Endothelial cell of umbilical vein (primary cell): ENCODE measurements at regions not wholly inside any gene's neighbourhood (a gene's known extent, or its start where the extent isn't known, plus 50 kb on each side); places are given as distances from the start of the nearest gene placed in this dataset.

Source experiments
- BruUV-seq: library from RNA; stranded (reverse); fragments of 400-500 nt; replicated peaks from 2 replicates; lab custom pipeline; 2021; lab: Mats Ljungman, UMichigan
- CTCF ChIA-PET: fragments of 300-600, 350-600 bp; sonication (Branson Sonifier 250); formaldehyde crosslinking; loops from one replicate; lab custom pipeline; 2021; ENCODE audit warnings: antibody characterized with exemption, inconsistent platforms; lab: Charles Lee
- POLR2A ChIA-PET: fragments of 300-600, 350-600 bp; sonication (Branson Sonifier 250); formaldehyde crosslinking; loops from one replicate; lab custom pipeline; 2021; ENCODE audit warnings: antibody characterized with exemption, inconsistent platforms; lab: Charles Lee
- DNase-seq: peaks from one replicate; pipeline ENCODE4 v3.0.0-alpha.2; 2011; ENCODE audit warnings: low read depth, low spot score
- FAIRE-seq: peaks from 2 replicates; lab custom pipeline; 2011; peaks lifted over from hg19 to GRCh38; lab: Jason Lieb, UNC
- H2AFZ ChIP-seq: 2 replicates; pipeline ENCODE4 v1.6.0; 2012; ENCODE audit warnings: low read depth, low read length, control low read depth, inconsistent platforms
- H3K27ac ChIP-seq: 2 replicates; pipeline ENCODE4 v1.5.1; 2011; ENCODE audit warnings: low read depth, mild to moderate bottlenecking, control low read depth, low read length, moderate library complexity; ENCODE audit not compliant: insufficient read depth
- H3K27me3 ChIP-seq, 2 experiments: 2 replicates each; pipeline versions ENCODE4 v1.6.0 to v1.6.1; 2011; ENCODE audit warnings: low read length in 2 of 2, mixed read lengths in 1 of 2; ENCODE audit not compliant: control insufficient read depth in 2 of 2, insufficient read depth in 2 of 2
- H3K36me3 ChIP-seq, 2 experiments: 2 replicates in 1 of 2; 3 replicates in 1 of 2; pipeline ENCODE4 v1.5.1; 2011; ENCODE audit warnings: low read length in 2 of 2, mild to moderate bottlenecking in 1 of 2, moderate library complexity in 1 of 2; ENCODE audit not compliant: control insufficient read depth in 2 of 2, insufficient read depth in 2 of 2; ENCODE audit errors: extremely low read depth in 1 of 2
- H3K4me1 ChIP-seq: 3 replicates; pipeline ENCODE4 v1.5.1; 2011; ENCODE audit warnings: mild to moderate bottlenecking, low read length; ENCODE audit not compliant: control insufficient read depth, insufficient read depth; ENCODE audit errors: extremely low read depth
- H3K4me2 ChIP-seq: 2 replicates; pipeline ENCODE4 v1.6.1; 2011; ENCODE audit warnings: low read length, control low read depth, mixed read lengths; ENCODE audit not compliant: insufficient read depth
- H3K4me3 ChIP-seq, 3 experiments: fragments of 200-600 bp in 1 of 3; sonication (generic), shearing (Covaris generic) in 1 of 3; replicated peaks in 1 of 3; 2 replicates each; pipeline ENCODE4 v1.5.1; 2011 to 2016; ENCODE audit warnings: control low read depth in 3 of 3, low read length in 3 of 3, mild to moderate bottlenecking in 2 of 3, inconsistent platforms in 1 of 3, low read depth in 1 of 3, moderate library complexity in 1 of 3; ENCODE audit not compliant: insufficient read depth in 1 of 3
- H3K79me2 ChIP-seq: 2 replicates; pipeline ENCODE4 v1.6.0; 2012; ENCODE audit warnings: low read length, inconsistent platforms; ENCODE audit not compliant: control insufficient read depth, insufficient read depth
- H3K9ac ChIP-seq: replicated peaks from 2 replicates; pipeline ENCODE3; 2011; ENCODE audit warnings: low read length, control low read depth; ENCODE audit not compliant: insufficient read depth; ENCODE audit errors: extremely low read depth
- H3K9me1 ChIP-seq: replicated peaks from 3 replicates; pipeline ENCODE4 v1.6.0; 2011; ENCODE audit warnings: mild to moderate bottlenecking, low read length; ENCODE audit not compliant: control insufficient read depth, insufficient read depth; ENCODE audit errors: extremely low read depth
- H3K9me3 ChIP-seq: replicated peaks from 2 replicates; pipeline ENCODE4 v1.5.1; 2012; ENCODE audit warnings: low read length, inconsistent platforms; ENCODE audit not compliant: control insufficient read depth, insufficient read depth
- H4K20me1 ChIP-seq: replicated peaks from 2 replicates; pipeline ENCODE3; 2011; ENCODE audit warnings: mild to moderate bottlenecking, low read length; ENCODE audit not compliant: control insufficient read depth, insufficient read depth; ENCODE audit errors: extremely low read depth
- CTCF ChIP-seq, 2 donors: IDR thresholded peaks; 1 replicate in 1 of 2; 2 replicates in 1 of 2; pipeline ENCODE4 v1.5.1; 2011; ENCODE audit warnings: low read length in 2 of 2, mild to moderate bottlenecking in 2 of 2, moderate library complexity in 2 of 2, control low read depth in 1 of 2, inconsistent platforms in 1 of 2, low read depth in 1 of 2; ENCODE audit not compliant: insufficient read depth in 1 of 2; ENCODE audit errors: extremely low read depth in 1 of 2
- EZH2 ChIP-seq: IDR thresholded peaks from 2 replicates; pipeline ENCODE4 v1.6.1; 2012; ENCODE audit warnings: borderline replicate concordance, low read depth, mild to moderate bottlenecking, moderate library complexity, low read length, inconsistent platforms; ENCODE audit not compliant: severe bottlenecking
- FOS ChIP-seq: IDR thresholded peaks from 2 replicates; pipeline ENCODE4 v1.6.1; 2011; ENCODE audit warnings: mild to moderate bottlenecking, low read length, moderate library complexity, borderline replicate concordance; ENCODE audit not compliant: insufficient read depth
- GATA2 ChIP-seq: IDR thresholded peaks from 2 replicates; pipeline ENCODE4 v1.7.0; 2011; ENCODE audit warnings: low read depth, mild to moderate bottlenecking, moderate library complexity, mixed read lengths, low read length; ENCODE audit not compliant: insufficient read length, insufficient read depth
- JUN ChIP-seq: IDR thresholded peaks from 2 replicates; pipeline ENCODE4 v1.6.1; 2011; ENCODE audit warnings: borderline replicate concordance, low read depth; ENCODE audit not compliant: insufficient read length, insufficient read depth
- MAX ChIP-seq: IDR thresholded peaks from 2 replicates; pipeline ENCODE4 v1.6.1; 2011; ENCODE audit not compliant: insufficient read depth, insufficient read length
- MYC ChIP-seq: IDR thresholded peaks from one replicate; pipeline ENCODE4 v1.6.1; 2011; ENCODE audit warnings: mild to moderate bottlenecking, low read depth, low read length
- POLR2A ChIP-seq: IDR thresholded peaks from 2 replicates; pipeline ENCODE4 v1.6.1; 2012; ENCODE audit warnings: low read depth, mild to moderate bottlenecking, control low read depth, low read length
- POLR2AphosphoS5 ChIP-seq: IDR thresholded peaks from 2 replicates; pipeline ENCODE4 v1.6.1; 2012; ENCODE audit warnings: low read depth, mild to moderate bottlenecking, control low read depth, low read length, moderate library complexity; ENCODE audit not compliant: insufficient read depth
- dilution Hi-C: fragments of 300-500 bp; cut with MboI; formaldehyde crosslinking; loops from one replicate; pipeline ENCODE4 v1.15.0; 2019; ENCODE audit warnings: low sequenced_read_pairs; ENCODE audit not compliant: extremely low pct_ligation_motif_present
- intact Hi-C: fragments of 100-400 bp; cut with micrococcal nuclease; formaldehyde crosslinking; loops from one replicate; pipeline ENCODE4 v1.10.0; 2022

GRCh38 chr5:7220156-7220555 is 175.8 kb upstream of the ADCY2 start:
- Histone ChIP-seq H3K4me1 (no peaks in the 10 kb centered on the region), H3K9ac (no peak overlapping the region), H2AFZ (no peak overlapping the region), H3K4me3 (no peak overlapping the region), H3K4me2 (no peak overlapping the region), H3K27me3 (no peaks in the 10 kb centered on the region), H3K36me3 (no peaks in the 10 kb centered on the region), H3K79me2 (no peaks in the 10 kb centered on the region), H4K20me1 (no peaks in the 10 kb centered on the region), H3K9me1 (no peaks in the 10 kb centered on the region), H3K27ac (no peak overlapping the region), H3K9me3 (peaks cover 2% of the 10 kb centered on the region)
- dilution Hi-C loops, result no loop called here
- BruUV-seq, result no TSS peak
- POLR2A ChIA-PET, result no interaction called here
- CTCF ChIA-PET, result no interaction called here
- intact Hi-C loops, result no loop called here
- DNase-seq (no peak), FAIRE-seq (no peak)
- no peak for TF ChIP-seq CTCF (IDR thresholded peaks at IDR 0.05; ENCODE audit: extremely low read depth in 1 of 2, insufficient read depth in 1 of 2, low read depth in 1 of 2, low read length in 2 of 2)
- TF ChIP-seq POLR2AphosphoS5, result no peak
- no peak for TF ChIP-seq GATA2
- no peak for TF ChIP-seq EZH2
- TF ChIP-seq JUN, result no peak
- TF ChIP-seq MYC, result no peak
- no peak for TF ChIP-seq POLR2A
- TF ChIP-seq MAX, result no peak
- no peak for TF ChIP-seq FOS
